Ammon's horn (tissue), 1 donor: ENCODE measurements at regions not wholly inside any gene's neighbourhood (a gene's known extent, or its start where the extent isn't known, plus 50 kb on each side); places are given as distances from the start of the nearest gene placed in this dataset.
A peak's percentile ranks its signal among the peaks of the same experiment; 100 is the strongest.
"Not testable (repeated sequence)": the region's sequence is repeated elsewhere in the genome, so short reads cannot be mapped to it uniquely, and the experiment has no call there.

Source experiments
- DNase-seq: peaks from one replicate; pipeline ENCODE4 v3.0.0-alpha.2; 2016; ENCODE audit warnings: low spot score

- no peak for DNase-seq
These were observed 440.4 kb upstream of the CDH20 start for GRCh38 chr18:60892855-60893254.

GRCh38 chr18:60893355-60894097 is 439.7 kb upstream of the CDH20 start:
- no peak for DNase-seq

DNA sequence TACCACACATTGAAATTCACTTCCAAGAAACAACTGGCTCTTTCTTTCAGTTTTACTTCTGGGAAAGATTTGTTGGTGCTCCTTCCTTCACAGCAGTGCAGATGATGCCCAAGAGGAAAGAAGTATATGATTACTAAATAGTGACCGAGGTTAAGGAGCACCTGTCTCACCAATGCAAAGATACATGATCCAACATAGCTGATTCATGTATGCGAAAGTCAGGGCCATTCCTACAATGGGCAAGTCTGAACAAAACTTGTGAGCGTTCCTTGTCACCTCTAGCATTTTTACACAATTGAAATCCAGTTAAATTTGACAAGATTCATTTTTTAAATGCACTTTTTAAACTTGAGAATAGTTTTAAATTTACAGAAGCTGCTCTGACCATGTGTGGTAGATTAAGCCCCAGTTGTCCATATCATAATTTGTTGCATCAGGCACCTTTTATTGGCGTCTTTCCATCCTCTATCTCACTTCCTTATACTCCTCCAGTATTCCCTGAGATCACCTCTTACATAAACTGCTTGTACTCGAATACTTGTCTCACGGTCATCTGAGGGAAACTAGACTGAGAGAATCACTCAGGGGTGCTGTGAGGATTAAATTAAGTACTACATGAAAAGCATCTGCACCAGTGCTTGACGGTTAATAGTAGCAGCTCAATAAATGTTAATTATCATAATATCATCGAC is 438.8 kb upstream of the CDH20 start:
- no peak for DNase-seq

DNA sequence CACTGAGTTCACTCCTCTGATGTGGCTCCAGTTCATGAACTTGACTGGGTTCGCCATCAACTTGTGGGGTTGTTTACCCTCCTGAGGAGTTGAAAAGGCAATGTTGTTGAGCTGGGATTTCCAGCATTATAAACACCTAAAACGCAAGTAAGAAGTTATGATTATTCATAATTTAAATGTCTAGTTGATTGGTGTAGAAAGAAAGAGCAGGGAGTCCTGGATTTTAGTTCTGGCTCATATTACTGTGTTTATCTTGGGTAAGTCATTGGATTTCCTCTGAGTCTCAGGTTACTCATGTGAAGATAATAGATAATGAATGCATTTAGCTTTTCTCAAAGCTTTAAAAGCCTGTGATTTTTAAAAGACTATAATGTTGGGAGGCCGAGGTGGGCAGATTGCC is 438.0 kb upstream of the CDH20 start:
- DNase-seq: no peak

GRCh38 chr18:60898111-60898510 is 435.1 kb upstream of the CDH20 start:
- DNase-seq: no peak

DNA sequence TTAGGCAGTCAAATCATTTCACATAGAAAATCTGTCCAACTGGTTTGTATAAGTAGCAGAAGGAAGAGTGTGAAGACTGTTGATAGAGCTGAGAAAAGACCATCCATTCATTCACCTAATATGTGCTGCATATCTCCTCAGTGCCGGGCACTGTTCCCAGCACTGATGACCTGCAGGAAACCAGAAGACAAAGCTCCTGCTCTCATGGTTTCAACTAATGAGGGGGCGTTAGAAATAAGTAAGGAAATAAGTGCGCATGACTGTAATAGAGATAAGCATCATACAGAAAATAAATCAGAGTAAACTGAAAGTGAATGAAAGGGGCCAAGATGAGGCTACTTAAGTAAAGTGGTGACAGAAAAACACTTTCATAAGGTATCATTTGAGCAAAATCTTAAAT is 427.5 kb upstream of the CDH20 start:
- no peak for DNase-seq

GRCh38 chr18:60910534-60910933 is 422.7 kb upstream of the CDH20 start:
- DNase-seq: no peak

GRCh38 chr18:60911504-60911903 is 421.7 kb upstream of the CDH20 start:
- no peak for DNase-seq

DNA sequence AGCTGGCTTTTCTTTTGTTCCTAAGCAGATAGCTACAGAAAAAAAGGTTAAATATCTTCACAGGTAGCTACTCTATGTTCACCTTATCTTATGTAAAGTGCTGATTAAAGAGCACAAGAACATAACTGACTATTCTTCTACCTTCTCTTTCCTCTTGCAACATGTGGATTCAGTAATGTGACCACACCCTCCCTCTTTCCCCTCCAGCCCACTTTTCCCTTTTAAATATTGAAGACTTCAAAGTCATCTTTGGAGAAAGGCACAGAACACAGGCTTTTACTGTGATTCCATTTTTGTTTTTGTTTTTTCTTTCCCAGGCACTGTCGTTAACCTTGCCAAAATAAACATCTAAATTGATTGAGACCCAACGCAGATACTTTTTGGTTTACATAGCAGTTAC is 418.1 kb upstream of the CDH20 start:
- DNase-seq: no peak

GRCh38 chr18:60918862-60919261 is 414.4 kb upstream of the CDH20 start:
- not testable (repeated sequence) for DNase-seq

DNA sequence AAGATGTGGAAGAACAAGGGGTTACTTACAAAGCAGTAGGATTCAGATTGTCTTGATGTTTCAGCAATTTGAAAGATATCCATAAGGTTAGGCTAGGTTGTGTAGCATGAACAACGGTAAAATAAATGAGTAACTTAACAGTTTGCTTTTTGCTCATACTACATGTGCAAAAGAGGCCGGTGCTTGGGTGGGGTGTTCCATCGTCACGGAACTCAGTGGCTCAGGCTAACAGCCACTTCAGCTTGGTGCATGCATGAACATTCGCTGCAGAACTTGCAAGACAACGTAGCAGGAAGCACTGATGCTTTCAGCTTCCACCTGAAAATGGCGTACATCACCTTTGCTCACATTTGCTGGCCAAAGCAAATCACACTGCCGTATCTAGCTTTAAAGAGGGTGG is 407.3 kb upstream of the CDH20 start:
- no peak for DNase-seq

- DNase-seq: no peak
These were observed 403.3 kb upstream of the CDH20 start for GRCh38 chr18:60929966-60930365.

GRCh38 chr18:60935041-60935910 is 398.0 kb upstream of the CDH20 start:
- DNase-seq: peak; percentile 17

DNA sequence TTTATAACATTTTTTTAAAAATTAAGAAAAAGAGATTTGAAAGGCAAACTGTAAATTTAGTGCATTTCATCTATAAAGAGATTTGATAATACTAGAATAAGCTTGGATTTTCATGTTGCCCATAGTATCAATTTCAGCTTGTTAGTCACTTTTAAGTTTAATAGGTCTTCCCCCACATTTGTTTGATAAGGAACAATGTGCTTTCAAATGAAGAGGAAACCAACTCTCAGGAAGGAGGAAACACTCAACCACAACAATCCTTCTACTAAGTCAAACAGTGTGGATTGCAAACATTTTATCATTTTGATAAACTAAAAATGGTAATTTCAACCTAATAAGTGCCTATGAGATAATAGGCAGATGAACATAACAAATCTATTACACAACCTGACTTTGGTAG is 397.1 kb upstream of the CDH20 start:
- no peak for DNase-seq

- DNase-seq: no peak
These were observed 389.9 kb upstream of the CDH20 start for GRCh38 chr18:60943297-60943696.

- DNase-seq: no peak
These were observed 382.6 kb upstream of the CDH20 start for GRCh38 chr18:60950634-60951033.

- no peak for DNase-seq
These were observed 382.1 kb upstream of the CDH20 start for GRCh38 chr18:60951091-60951490.

DNA sequence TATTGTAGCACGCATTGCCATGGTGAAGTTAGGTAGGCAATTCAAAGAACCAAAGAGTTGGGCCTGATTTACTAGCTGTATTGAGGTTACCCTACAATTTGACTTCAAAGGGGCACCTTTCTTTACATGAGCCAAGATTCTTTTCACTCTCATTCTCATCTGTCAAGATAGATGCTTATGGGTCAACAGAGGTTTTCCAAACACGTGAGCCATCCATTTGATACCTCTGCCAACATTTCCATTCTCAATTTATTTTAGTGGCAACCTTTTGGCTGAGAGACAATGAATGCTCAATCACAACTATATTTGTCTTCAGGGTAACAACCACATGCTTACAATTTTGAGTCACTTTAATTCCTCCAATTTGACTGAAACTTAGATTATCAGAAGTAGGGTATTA is 370.6 kb upstream of the CDH20 start:
- no peak for DNase-seq

DNA sequence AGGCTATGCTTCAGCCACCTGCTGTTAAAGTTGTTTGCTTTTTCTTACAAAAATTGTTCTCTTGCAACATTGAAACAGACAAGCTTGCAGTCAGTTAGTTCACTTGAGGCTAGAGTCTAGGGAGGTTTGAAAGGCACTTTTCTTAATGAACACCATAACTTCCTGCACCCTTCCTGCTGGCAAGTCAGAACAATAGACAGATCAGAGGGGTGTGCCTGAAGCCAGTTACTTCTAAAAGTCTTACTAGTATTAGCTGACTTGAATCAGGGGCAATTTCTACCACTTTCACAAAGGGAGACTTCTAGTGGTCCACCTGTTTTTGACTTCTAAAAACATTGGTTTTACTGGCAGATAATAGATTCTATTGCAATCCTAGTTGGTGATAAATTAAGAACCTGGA is 367.4 kb upstream of the CDH20 start:
- no peak for DNase-seq

DNA sequence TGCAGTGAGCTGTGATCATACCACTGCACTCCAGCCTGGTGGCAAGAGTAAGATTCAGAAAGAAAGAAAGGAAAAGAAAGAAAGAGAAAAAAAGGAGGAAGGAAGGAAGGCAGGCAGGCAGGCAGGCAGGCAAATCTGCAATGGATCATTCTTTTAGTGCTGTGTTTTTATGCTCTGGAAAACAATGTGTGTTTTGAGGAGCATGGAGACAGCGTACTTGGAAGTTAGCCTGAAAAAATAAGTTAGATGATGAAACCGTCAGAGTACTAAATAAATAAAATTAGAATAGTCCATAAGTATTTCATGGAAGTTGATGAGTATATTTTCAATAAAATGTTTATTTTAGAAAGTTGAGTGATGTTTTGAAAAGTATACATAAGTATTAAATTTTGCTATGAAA is 366.4 kb upstream of the CDH20 start:
- DNase-seq: no peak

- no peak for DNase-seq
These were observed 357.8 kb upstream of the CDH20 start for GRCh38 chr18:60975420-60975819.

DNA sequence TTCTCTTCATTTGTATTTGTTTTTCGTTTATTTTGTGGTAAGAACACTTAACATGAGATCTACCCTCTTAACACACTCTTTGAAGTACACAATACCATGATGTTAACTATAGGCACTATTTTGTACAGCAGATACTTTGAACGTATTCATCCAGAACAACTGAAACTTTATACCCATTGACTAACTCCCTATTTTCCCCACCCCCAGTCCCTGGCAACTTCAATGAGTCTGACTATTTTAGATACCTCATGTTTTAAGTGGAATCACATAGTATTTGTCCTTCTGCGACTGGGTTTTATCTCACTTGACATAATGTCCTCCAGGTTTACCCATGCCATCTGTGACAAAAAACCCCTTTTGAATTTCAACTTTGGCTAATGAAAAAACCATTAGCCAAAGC is 356.3 kb upstream of the CDH20 start:
- DNase-seq: no peak

- DNase-seq: no peak
These were observed 354.9 kb upstream of the CDH20 start for GRCh38 chr18:60978338-60978737.
